IMR-90 (cell line): ENCODE measurements at regions not wholly inside any gene's neighbourhood (a gene's known extent, or its start where the extent isn't known, plus 50 kb on each side); places are given as distances from the start of the nearest gene placed in this dataset.

Experiments used
- ELK1 ChIP-seq: fragments of 150-350 bp; IDR thresholded peaks from 2 replicates; pipeline ENCODE4 v1.6.1; 2016; ENCODE audit warnings: low read depth, mild to moderate bottlenecking, low read length, moderate library complexity, borderline replicate concordance
- MXI1 ChIP-seq: IDR thresholded peaks from 2 replicates; pipeline ENCODE4 v1.6.1; 2012; ENCODE audit warnings: low read depth, mild to moderate bottlenecking, low read length, moderate library complexity, borderline replicate concordance
- POLR2A ChIP-seq: IDR thresholded peaks from 2 replicates; pipeline ENCODE4 v1.6.1; 2012; ENCODE audit warnings: mild to moderate bottlenecking, low read depth, low read length
- RFX5 ChIP-seq: IDR thresholded peaks from 2 replicates; pipeline ENCODE4 v1.8.0; 2012; ENCODE audit warnings: low read depth, mild to moderate bottlenecking, low read length, moderate library complexity
- TF ChIP-seq, protein P1 (sequence below): conservative IDR thresholded peaks from 2 replicates; pipeline ENCODE4 v1.5.1; 2012; ENCODE audit warnings: mild to moderate bottlenecking, low read depth, low read length, improper control_type of control experiment

DNA sequence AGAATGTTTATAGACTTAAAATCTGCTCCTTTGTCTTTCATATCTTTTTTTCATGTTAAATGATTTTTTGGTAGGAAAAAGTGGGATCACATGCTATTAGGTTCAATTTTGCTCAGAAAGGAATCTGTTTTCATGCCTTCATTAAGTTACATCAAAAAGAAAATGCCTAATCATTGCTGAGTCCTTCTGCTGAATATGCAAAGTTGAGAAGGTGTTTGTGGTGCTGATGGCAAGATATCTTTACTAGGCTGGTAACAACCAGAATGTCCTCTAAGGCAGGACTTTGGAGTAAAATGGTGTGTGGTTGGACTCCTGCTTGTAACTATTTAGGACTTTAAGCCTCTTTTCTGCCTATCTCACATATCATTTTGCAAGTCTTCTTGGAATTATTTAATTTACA is 88.3 kb downstream of the TRIB2 start:
- TF ChIP-seq POLR2A = no peak
- TF ChIP-seq MXI1 = no peak
- TF ChIP-seq, protein P1, sequence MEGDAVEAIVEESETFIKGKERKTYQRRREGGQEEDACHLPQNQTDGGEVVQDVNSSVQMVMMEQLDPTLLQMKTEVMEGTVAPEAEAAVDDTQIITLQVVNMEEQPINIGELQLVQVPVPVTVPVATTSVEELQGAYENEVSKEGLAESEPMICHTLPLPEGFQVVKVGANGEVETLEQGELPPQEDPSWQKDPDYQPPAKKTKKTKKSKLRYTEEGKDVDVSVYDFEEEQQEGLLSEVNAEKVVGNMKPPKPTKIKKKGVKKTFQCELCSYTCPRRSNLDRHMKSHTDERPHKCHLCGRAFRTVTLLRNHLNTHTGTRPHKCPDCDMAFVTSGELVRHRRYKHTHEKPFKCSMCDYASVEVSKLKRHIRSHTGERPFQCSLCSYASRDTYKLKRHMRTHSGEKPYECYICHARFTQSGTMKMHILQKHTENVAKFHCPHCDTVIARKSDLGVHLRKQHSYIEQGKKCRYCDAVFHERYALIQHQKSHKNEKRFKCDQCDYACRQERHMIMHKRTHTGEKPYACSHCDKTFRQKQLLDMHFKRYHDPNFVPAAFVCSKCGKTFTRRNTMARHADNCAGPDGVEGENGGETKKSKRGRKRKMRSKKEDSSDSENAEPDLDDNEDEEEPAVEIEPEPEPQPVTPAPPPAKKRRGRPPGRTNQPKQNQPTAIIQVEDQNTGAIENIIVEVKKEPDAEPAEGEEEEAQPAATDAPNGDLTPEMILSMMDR = no peak
- no peak for TF ChIP-seq RFX5
- no peak for TF ChIP-seq ELK1
